SK-N-SH (cell line): ENCODE measurements at regions not wholly inside any gene's neighbourhood (a gene's known extent, or its start where the extent isn't known, plus 50 kb on each side); places are given as distances from the start of the nearest gene placed in this dataset.

Experiments used
- CTCF ChIA-PET: fragments of 300-600, 350-600 bp; formaldehyde crosslinking; extraction: SDS; loops from one replicate; lab custom pipeline; 2021; lab: Yijun Ruan, JAX
- POLR2A ChIA-PET: fragments of 350-600 bp; sonication (Branson Sonifier 250); formaldehyde crosslinking; extraction: SDS; loops from one replicate; lab custom pipeline; 2020; ENCODE audit warnings: antibody characterized with exemption, inconsistent platforms; lab: Yijun Ruan, JAX
- DNase-seq: peaks from one replicate; pipeline ENCODE4 v3.0.0; 2012
- H2AFZ ChIP-seq: fragments of 200-600 bp; sonication (generic); 2 replicates; pipeline ENCODE4 v1.8.1; 2016; ENCODE audit warnings: antibody characterized with exemption, mild to moderate bottlenecking, low read depth
- H3F3A ChIP-seq: fragments of 200-600 bp; sonication (generic); replicated peaks from 2 replicates; pipeline ENCODE3; 2016; ENCODE audit warnings: antibody characterized with exemption, mild to moderate bottlenecking; ENCODE audit not compliant: insufficient read depth
- H3K27ac ChIP-seq, 2 experiments: fragments of 200-500 bp in 1 of 2; fragments of 200-600 bp in 1 of 2; sonication (Bioruptor generic) in 1 of 2; sonication (generic), shearing (Covaris generic) in 1 of 2; 2 replicates each; pipeline versions ENCODE4 v1.5.1 to v1.6.1; 2014 to 2016; ENCODE audit warnings: low read depth in 2 of 2, inconsistent platforms in 1 of 2, low read length in 1 of 2, mild to moderate bottlenecking in 1 of 2, mixed read lengths in 1 of 2
- H3K27me3 ChIP-seq: fragments of 200-600 bp; sonication (generic), shearing (Covaris generic); 2 replicates; pipeline ENCODE4 v1.6.1; 2016; ENCODE audit warnings: mixed run types; ENCODE audit not compliant: insufficient read depth
- H3K36me3 ChIP-seq, 2 experiments: fragments of 200-500 bp in 1 of 2; fragments of 200-600 bp in 1 of 2; sonication (Bioruptor generic) in 1 of 2; sonication (generic) in 1 of 2; replicated peaks in 1 of 2; 2 replicates each; pipeline versions ENCODE3 to v1.5.1; 2014 to 2016; ENCODE audit warnings: low read length in 1 of 2, mild to moderate bottlenecking in 1 of 2; ENCODE audit not compliant: insufficient read depth in 2 of 2, control insufficient read depth in 1 of 2
- H3K4me1 ChIP-seq, 2 experiments: fragments of 200-500 bp in 1 of 2; fragments of 200-600 bp in 1 of 2; sonication (Bioruptor generic) in 1 of 2; sonication (generic), shearing (Covaris generic) in 1 of 2; 2 replicates each; pipeline versions ENCODE4 v1.5.1 to v1.6.1; 2014 to 2016; ENCODE audit warnings: low read depth in 1 of 2, low read length in 1 of 2, mixed run types in 1 of 2; ENCODE audit not compliant: insufficient read depth in 2 of 2, control insufficient read depth in 1 of 2
- H3K4me2 ChIP-seq: fragments of 200-600 bp; sonication (generic), shearing (Covaris generic); 2 replicates; pipeline ENCODE4 v1.6.1; 2017; ENCODE audit warnings: mixed run types
- H3K4me3 ChIP-seq, 2 experiments: fragments of 200-500 bp in 1 of 2; fragments of 200-600 bp in 1 of 2; sonication (Bioruptor generic) in 1 of 2; sonication (generic), shearing (Covaris generic) in 1 of 2; 2 replicates each; pipeline versions ENCODE4 v1.5.1 to v1.8.1; 2014 to 2016; ENCODE audit warnings: low read depth in 2 of 2, inconsistent platforms in 1 of 2, low read length in 1 of 2, mild to moderate bottlenecking in 1 of 2, mixed read lengths in 1 of 2, moderate library complexity in 1 of 2
- H3K79me2 ChIP-seq: fragments of 200-600 bp; sonication (generic); 2 replicates; pipeline ENCODE4 v1.8.1; 2017; ENCODE audit warnings: mild to moderate bottlenecking; ENCODE audit not compliant: insufficient read depth
- H3K9ac ChIP-seq: fragments of 200-600 bp; sonication (generic); 2 replicates; pipeline ENCODE4 v1.6.1; 2017; ENCODE audit warnings: mixed run types
- H3K9me2 ChIP-seq: fragments of 200-600 bp; sonication (generic); 2 replicates; pipeline ENCODE4 v1.6.1; 2017; ENCODE audit warnings: mixed run types
- H3K9me3 ChIP-seq: fragments of 200-600 bp; sonication (generic); 2 replicates; pipeline ENCODE4 v1.6.1; 2017; ENCODE audit warnings: mixed run types, mild to moderate bottlenecking, moderate library complexity
- H4K20me1 ChIP-seq: fragments of 200-600 bp; sonication (generic); 2 replicates; pipeline ENCODE4 v1.6.1; 2017; ENCODE audit warnings: mild to moderate bottlenecking, mixed run types; ENCODE audit not compliant: insufficient read depth
- ELF1 ChIP-seq: IDR thresholded peaks from 2 replicates; pipeline ENCODE4 v1.4.0; 2012
- EP300 ChIP-seq, 2 experiments: IDR thresholded peaks; 2 replicates each; pipeline versions ENCODE4 v1.4.0 to v1.6.1; 2012; ENCODE audit warnings: borderline replicate concordance in 1 of 2, low read depth in 1 of 2, low read length in 1 of 2
- EZH2phosphoT487 ChIP-seq: fragments of 200-600 bp; sonication (generic); IDR thresholded peaks from 2 replicates; pipeline ENCODE4 v1.6.1; 2017; ENCODE audit warnings: low read depth, mixed run types, mild to moderate bottlenecking, antibody characterized with exemption, moderate library complexity, borderline replicate concordance
- FOSL2 ChIP-seq: IDR thresholded peaks from 2 replicates; pipeline ENCODE4 v1.4.0; 2012; ENCODE audit warnings: low read depth, mild to moderate bottlenecking, moderate library complexity, borderline replicate concordance
- FOXM1 ChIP-seq: IDR thresholded peaks from 2 replicates; pipeline ENCODE4 v1.4.0; 2012; ENCODE audit warnings: low read depth, mild to moderate bottlenecking
- GABPA ChIP-seq: IDR thresholded peaks from 2 replicates; pipeline ENCODE4 v1.4.0; 2012; ENCODE audit warnings: low read depth, mild to moderate bottlenecking
- MEF2A ChIP-seq: IDR thresholded peaks from 2 replicates; pipeline ENCODE4 v1.4.0; 2012; ENCODE audit warnings: low read depth, borderline replicate concordance
- MXI1 ChIP-seq: IDR thresholded peaks from 2 replicates; pipeline ENCODE4 v1.6.1; 2012; ENCODE audit warnings: mild to moderate bottlenecking, low read depth, low read length, improper control_type of control experiment
- POLR2AphosphoS5 ChIP-seq: IDR thresholded peaks from 2 replicates; pipeline ENCODE4 v1.6.1; 2012; ENCODE audit warnings: low read depth, low read length
- RAD21 ChIP-seq: IDR thresholded peaks from 2 replicates; pipeline ENCODE4 v1.6.1; 2012; ENCODE audit warnings: mild to moderate bottlenecking, low read length
- RFX5 ChIP-seq: IDR thresholded peaks from 2 replicates; pipeline ENCODE4 v1.6.1; 2012; ENCODE audit warnings: mild to moderate bottlenecking, improper control_type of control experiment, low read length
- RXRA ChIP-seq: IDR thresholded peaks from 2 replicates; pipeline ENCODE4 v1.4.0; 2012; ENCODE audit warnings: low read depth, mild to moderate bottlenecking, borderline replicate concordance
- SMC3 ChIP-seq: IDR thresholded peaks from 2 replicates; pipeline ENCODE4 v1.6.1; 2012; ENCODE audit warnings: low read depth, low read length, improper control_type of control experiment
- TAF1 ChIP-seq: IDR thresholded peaks from 2 replicates; pipeline ENCODE4 v1.6.1; 2012; ENCODE audit warnings: low read depth, mild to moderate bottlenecking, low read length, moderate library complexity, borderline replicate concordance
- TCF12 ChIP-seq: IDR thresholded peaks from 2 replicates; pipeline ENCODE4 v1.4.0; 2012
- TEAD4 ChIP-seq: IDR thresholded peaks from 2 replicates; pipeline ENCODE4 v1.4.0; 2012; ENCODE audit warnings: mild to moderate bottlenecking, borderline replicate concordance; ENCODE audit not compliant: insufficient read depth
- YY1 ChIP-seq: IDR thresholded peaks from 2 replicates; pipeline ENCODE4 v1.4.0; 2012; ENCODE audit warnings: low read depth, mild to moderate bottlenecking
- WGBS: methylation state at CpG from one replicate; pipeline ENCODE4 v1.1.6; 2017; ENCODE audit warnings: low lambda C conversion rate; 5-methylcytosine and 5-hydroxymethylcytosine counted together
- TF ChIP-seq, protein P1 (sequence below): IDR thresholded peaks from 2 replicates; pipeline ENCODE4 v1.6.1; 2012; ENCODE audit warnings: mild to moderate bottlenecking, low read depth, low read length, moderate library complexity
- TF ChIP-seq, protein P2 (sequence below): fragments of 150-350 bp; IDR thresholded peaks from 2 replicates; pipeline ENCODE4 v1.6.1; 2016; ENCODE audit warnings: mild to moderate bottlenecking, low read depth, low read length
- TF ChIP-seq, protein P3 (sequence below): fragments of 150-350 bp; IDR thresholded peaks from 2 replicates; pipeline ENCODE4 v1.6.1; 2017; ENCODE audit warnings: antibody characterized with exemption, low read length, low read depth, borderline replicate concordance
- TF ChIP-seq, protein P4 (sequence below): IDR thresholded peaks from 2 replicates; pipeline ENCODE4 v1.4.0; 2012; ENCODE audit warnings: low read depth

DNA sequence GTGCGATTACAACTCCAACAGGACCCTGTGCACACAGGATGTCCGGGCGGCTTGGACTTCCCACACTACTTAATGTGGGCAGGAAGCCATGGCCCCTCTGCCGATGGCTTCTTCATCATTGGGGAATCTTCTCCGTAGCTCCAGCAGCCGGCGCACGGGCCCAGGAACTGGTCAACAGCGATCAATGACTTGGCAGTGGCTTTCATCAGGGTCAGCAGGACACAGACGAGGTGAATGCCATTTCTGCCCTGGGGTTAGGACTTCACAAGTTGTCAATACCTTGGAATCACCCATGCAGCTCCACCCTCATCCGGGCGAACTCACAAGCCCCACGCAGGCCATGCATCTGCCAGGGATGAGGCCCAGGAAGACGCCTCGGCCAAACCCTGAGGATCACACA lies 645.7 kb downstream of the BRD1 start:
- H3K27ac ChIP-seq: no peak overlapping the region
- DNase-seq: no peak
- no peak overlapping the region for H3K9ac ChIP-seq
- ChIA-PET CTCF (no interaction called here), POLR2A (no interaction called here)
- no peaks in the 10 kb centered on the region for H3K79me2 ChIP-seq
- H2AFZ ChIP-seq: no peak overlapping the region
- peaks cover 0 to 4% of the 10 kb centered on the region in 2 experiments; a peak in 1 of 4 replicates for H3K4me1 ChIP-seq
- H3K27me3 ChIP-seq: no peaks in the 10 kb centered on the region; the same call in 1 of the 2 replicates
- H3K4me3 ChIP-seq: no peak overlapping the region
- H3K36me3 ChIP-seq: no peaks in the 10 kb centered on the region
- no peaks in the 10 kb centered on the region for H4K20me1 ChIP-seq
- H3K4me2 ChIP-seq: no peak overlapping the region
- H3K9me2 ChIP-seq: no peaks in the 10 kb centered on the region
- H3K9me3 ChIP-seq: no peaks in the 10 kb centered on the region
- WGBS: 40% methylated on average over 12 of the region's 15 CpGs
- H3F3A ChIP-seq: no peaks in the 10 kb centered on the region
- TF ChIP-seq MXI1: no peak
- TF ChIP-seq FOSL2: no peak
- TF ChIP-seq ELF1: no peak
- no peak for TF ChIP-seq GABPA
- TF ChIP-seq TAF1: no peak
- TF ChIP-seq, protein P1, sequence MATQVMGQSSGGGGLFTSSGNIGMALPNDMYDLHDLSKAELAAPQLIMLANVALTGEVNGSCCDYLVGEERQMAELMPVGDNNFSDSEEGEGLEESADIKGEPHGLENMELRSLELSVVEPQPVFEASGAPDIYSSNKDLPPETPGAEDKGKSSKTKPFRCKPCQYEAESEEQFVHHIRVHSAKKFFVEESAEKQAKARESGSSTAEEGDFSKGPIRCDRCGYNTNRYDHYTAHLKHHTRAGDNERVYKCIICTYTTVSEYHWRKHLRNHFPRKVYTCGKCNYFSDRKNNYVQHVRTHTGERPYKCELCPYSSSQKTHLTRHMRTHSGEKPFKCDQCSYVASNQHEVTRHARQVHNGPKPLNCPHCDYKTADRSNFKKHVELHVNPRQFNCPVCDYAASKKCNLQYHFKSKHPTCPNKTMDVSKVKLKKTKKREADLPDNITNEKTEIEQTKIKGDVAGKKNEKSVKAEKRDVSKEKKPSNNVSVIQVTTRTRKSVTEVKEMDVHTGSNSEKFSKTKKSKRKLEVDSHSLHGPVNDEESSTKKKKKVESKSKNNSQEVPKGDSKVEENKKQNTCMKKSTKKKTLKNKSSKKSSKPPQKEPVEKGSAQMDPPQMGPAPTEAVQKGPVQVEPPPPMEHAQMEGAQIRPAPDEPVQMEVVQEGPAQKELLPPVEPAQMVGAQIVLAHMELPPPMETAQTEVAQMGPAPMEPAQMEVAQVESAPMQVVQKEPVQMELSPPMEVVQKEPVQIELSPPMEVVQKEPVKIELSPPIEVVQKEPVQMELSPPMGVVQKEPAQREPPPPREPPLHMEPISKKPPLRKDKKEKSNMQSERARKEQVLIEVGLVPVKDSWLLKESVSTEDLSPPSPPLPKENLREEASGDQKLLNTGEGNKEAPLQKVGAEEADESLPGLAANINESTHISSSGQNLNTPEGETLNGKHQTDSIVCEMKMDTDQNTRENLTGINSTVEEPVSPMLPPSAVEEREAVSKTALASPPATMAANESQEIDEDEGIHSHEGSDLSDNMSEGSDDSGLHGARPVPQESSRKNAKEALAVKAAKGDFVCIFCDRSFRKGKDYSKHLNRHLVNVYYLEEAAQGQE: no peak
- TF ChIP-seq, protein P2, sequence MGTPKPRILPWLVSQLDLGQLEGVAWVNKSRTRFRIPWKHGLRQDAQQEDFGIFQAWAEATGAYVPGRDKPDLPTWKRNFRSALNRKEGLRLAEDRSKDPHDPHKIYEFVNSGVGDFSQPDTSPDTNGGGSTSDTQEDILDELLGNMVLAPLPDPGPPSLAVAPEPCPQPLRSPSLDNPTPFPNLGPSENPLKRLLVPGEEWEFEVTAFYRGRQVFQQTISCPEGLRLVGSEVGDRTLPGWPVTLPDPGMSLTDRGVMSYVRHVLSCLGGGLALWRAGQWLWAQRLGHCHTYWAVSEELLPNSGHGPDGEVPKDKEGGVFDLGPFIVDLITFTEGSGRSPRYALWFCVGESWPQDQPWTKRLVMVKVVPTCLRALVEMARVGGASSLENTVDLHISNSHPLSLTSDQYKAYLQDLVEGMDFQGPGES: no peak
- TF ChIP-seq MEF2A: no peak
- no peak for TF ChIP-seq RXRA
- no peak for TF ChIP-seq POLR2AphosphoS5
- TF ChIP-seq RFX5: no peak
- no peak for TF ChIP-seq EZH2phosphoT487

DNA sequence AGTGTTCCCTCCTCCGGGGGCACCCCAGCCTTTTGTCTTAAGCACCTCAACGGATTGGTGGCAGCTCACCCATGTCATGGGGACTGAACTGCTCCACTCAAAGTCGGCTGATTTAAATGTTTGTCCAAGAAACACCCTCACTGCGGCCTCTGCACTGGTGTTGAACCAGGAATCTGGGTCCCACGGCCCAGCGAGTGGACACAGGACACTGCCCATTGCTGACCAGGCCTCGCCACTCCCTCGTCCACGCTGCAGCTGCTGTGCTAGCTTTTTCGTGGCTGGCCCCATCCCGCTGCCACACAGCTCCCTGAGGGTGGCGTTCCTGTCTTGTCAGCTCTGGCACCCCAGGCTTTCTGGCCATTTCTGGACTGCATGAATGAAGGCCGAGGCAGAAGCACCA lies 646.2 kb downstream of the BRD1 start:
- Histone ChIP-seq H3K36me3 (no peaks in the 10 kb centered on the region), H3K79me2 (no peaks in the 10 kb centered on the region), H4K20me1 (no peaks in the 10 kb centered on the region), H2AFZ (no peak overlapping the region), H3K9ac (no peak overlapping the region), H3K4me2 (no peak overlapping the region), H3K9me2 (no peaks in the 10 kb centered on the region), H3F3A (no peaks in the 10 kb centered on the region), H3K9me3 (no peaks in the 10 kb centered on the region), H3K4me3 (no peak overlapping the region), H3K27me3 (no peaks in the 10 kb centered on the region; the same call in 1 of the 2 replicates), H3K27ac (no peak overlapping the region), H3K4me1 (no peaks in the 10 kb centered on the region; a peak in 1 of 4 replicates)
- CTCF ChIA-PET: no interaction called here
- DNase-seq: no peak
- 57% methylated on average over 4 of the region's 13 CpGs for WGBS
- POLR2A ChIA-PET: no interaction called here
- TF ChIP-seq, protein P2: no peak
- TF ChIP-seq, protein P3, sequence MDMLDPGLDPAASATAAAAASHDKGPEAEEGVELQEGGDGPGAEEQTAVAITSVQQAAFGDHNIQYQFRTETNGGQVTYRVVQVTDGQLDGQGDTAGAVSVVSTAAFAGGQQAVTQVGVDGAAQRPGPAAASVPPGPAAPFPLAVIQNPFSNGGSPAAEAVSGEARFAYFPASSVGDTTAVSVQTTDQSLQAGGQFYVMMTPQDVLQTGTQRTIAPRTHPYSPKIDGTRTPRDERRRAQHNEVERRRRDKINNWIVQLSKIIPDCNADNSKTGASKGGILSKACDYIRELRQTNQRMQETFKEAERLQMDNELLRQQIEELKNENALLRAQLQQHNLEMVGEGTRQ: no peak
- no peak for TF ChIP-seq EZH2phosphoT487
- no peak for TF ChIP-seq POLR2AphosphoS5
- TF ChIP-seq MXI1: no peak
- TF ChIP-seq FOSL2: no peak
- TF ChIP-seq EP300 (IDR thresholded peaks at IDR 0.05; ENCODE audit: borderline replicate concordance in 1 of 2, low read depth in 1 of 2, low read length in 1 of 2): no peak
- no peak for TF ChIP-seq SMC3
- TF ChIP-seq FOXM1: no peak
- no peak for TF ChIP-seq TEAD4
- no peak for TF ChIP-seq YY1
- TF ChIP-seq RAD21: no peak
- TF ChIP-seq, protein P4, sequence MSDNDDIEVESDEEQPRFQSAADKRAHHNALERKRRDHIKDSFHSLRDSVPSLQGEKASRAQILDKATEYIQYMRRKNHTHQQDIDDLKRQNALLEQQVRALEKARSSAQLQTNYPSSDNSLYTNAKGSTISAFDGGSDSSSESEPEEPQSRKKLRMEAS: no peak
- TF ChIP-seq TCF12: no peak
